NCI-H345 (cell line): ENCODE measurements at regions not wholly inside any gene's neighbourhood (a gene's known extent, or its start where the extent isn't known, plus 50 kb on each side); places are given as distances from the start of the nearest gene placed in this dataset.
"Not testable (repeated sequence)": the region's sequence is repeated elsewhere in the genome, so short reads cannot be mapped to it uniquely, and the experiment has no call there.

Source experiments
- DNase-seq: peaks from one replicate; lab custom pipeline; 2025; lab: John Stamatoyannopoulos, UW

DNA sequence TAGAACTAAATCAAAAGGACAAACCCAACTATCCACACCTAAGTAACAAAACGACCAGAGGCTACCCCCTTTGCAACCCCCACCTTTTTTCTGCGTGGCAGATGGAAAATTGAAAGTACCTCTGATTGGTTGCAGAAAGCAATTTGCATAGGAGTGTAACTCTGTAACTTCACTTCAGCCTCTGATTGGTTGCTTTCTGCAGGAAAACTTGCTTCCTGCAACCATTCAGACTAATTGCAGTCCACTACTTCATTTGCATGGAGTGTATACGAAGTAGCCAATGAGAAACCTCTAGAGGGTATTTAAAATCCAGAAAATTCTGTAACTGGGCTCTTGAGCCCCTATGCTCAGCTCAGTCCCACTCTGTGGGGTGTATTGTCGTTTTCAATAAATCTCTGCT is 129.1 kb upstream of the OLIG3 start:
- no peak for DNase-seq

DNA sequence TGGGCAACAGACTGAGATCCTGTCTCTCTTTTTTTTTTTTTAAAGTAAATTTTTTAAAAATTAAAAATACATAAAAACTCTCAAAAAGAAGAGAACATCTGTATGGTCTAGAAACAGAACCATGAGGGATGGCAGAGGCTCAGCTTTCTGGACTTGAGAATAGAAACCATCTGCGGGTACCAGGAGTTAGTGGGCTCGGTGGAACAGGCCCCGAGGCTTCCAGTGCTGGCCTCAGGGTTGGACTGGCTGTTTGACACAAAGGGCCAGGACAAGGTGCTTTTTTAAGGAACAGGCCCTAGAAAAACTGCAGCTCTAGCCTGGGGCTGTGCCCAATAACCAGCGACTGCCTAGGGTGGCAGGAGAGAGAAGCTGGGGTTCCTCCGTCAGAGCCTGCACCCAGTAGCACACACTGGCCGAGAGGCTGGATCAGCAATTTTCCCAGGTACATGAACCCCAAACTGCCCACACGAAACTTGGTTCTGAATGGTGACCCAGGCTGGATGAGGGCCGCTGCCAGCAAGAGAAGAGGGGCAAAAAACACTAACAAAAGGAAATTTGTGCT is 131.0 kb upstream of the OLIG3 start:
- no peak for DNase-seq

DNA sequence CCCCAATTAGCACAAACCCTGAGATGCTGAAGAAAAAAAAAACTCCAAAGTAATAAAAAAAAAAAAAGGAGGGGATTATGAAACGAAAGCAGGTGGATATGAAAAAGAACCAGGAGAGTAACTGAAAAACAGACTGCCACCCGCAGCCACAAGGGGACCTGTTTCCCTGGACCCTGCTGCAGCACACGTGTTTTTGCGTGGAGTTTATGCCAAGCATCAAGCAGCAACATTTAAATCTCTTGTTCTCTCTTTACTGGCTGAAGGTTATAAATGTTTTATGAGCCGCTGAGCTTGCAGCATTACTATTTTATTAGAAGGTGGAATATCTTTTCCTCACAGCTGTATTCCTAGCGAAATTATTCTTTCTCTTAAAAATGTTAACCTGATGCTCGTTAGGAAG is 131.6 kb upstream of the OLIG3 start:
- no peak for DNase-seq

DNA sequence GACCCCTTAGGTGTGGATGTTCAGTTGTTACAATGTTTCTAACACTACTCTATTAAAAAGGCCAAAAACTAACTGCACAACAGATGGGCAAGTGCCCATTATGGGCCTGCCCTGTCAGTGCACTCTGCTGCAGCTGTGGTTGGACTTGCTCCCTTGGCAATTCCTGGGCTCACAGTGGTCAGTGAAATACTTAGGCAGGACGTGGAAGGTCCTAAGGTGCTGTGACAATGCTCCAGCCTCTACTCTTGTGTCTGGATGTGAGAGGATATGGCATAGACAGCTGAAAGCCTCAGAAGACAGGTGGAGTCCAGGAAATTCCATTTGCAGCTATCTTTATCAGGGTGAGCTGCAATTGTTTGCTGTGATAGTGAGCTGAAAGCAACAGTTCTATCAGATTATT is 136.5 kb upstream of the OLIG3 start:
- no peak for DNase-seq

- no peak for DNase-seq
Observed at GRCh38 chr6:137631323-137631722, 137.1 kb upstream of the OLIG3 start.

- not testable (repeated sequence) for DNase-seq
Observed at GRCh38 chr6:137634177-137634576, 140.0 kb upstream of the OLIG3 start.

DNA sequence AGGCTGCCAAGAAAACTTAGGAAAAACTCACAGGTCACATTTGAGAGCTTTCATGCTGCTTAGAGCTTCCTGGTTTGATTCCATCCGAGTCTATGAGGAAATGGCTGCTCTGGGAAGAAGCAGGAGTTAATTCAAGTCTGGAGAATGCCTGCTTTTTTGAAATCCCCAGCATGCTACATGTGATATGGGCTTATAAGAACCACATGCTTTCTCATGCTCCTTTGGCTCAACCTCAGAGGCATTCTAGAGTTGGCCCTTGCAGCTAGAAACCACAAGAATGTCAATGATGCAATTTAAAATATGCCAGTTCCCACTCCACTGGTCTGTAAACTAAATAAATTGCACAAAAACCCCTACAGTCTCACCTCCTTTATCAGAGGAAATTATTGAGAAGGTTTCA is 142.9 kb upstream of the OLIG3 start:
- no peak for DNase-seq

- no peak for DNase-seq
Observed at GRCh38 chr6:137638926-137639706, 144.9 kb upstream of the OLIG3 start.

DNA sequence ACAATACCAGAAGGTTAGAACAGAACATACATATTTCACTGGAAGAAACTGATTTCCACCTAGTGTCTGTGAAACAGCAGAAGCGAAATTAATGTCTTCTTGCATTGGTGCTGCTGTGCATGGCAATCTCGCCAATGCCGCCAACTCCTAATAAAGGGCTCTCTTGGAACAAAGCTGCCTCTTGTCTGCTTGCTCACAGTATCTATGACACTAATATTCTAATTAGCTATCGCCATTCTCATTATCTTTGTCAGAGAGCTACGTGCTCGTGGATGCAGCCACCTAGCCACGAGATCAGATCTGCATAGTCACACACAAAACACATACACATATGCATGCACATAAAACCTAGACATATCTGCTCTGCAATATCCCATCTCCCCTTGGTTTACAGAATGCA is 145.9 kb upstream of the OLIG3 start:
- DNase-seq, result no peak

- DNase-seq, result peak; percentile 76
Observed at GRCh38 chr6:137641474-137642077, 147.4 kb upstream of the OLIG3 start.

- DNase-seq, result not testable (repeated sequence)
Observed at GRCh38 chr6:137643210-137643609, 149.0 kb upstream of the OLIG3 start.

DNA sequence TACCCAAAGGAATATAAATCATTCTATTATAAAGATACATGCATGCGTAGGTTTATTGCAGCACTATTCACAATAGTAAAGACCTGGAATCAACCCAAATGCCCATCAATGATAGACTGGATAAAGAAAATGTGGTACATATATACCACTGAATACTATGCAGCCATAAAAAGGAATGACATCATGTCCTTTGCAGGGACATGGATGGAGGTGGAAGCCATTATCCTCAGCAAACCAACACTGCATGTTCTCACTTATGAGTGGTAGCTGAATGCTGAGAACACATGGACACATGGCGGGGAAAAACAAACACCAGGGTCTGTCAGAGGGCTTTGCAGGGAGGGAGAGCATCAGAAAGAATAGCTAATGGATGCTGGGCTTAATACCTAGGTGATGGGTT is 149.4 kb upstream of the OLIG3 start:
- DNase-seq, result not testable (repeated sequence)

GRCh38 chr6:137645850-137646249 is 151.7 kb upstream of the OLIG3 start:
- DNase-seq, result no peak

DNA sequence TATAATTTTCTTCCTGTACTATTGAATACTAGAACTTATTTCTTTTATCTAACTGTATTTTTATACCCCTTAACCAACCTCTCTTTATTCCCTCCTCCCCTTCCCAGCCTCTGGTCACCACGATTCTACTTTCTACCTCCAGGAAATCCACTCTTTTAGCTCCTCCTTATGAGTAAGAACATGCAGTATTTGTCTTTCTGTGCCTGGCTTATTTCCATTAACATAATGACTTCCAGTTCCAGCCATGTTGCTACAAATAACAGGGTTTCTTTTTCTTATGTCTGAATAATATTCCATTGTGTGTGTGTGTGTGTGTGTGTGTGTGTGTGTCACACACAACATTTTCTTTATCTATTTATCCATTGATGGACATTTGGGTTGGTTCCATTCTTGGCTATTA is 152.3 kb upstream of the OLIG3 start:
- DNase-seq, result no peak

DNA sequence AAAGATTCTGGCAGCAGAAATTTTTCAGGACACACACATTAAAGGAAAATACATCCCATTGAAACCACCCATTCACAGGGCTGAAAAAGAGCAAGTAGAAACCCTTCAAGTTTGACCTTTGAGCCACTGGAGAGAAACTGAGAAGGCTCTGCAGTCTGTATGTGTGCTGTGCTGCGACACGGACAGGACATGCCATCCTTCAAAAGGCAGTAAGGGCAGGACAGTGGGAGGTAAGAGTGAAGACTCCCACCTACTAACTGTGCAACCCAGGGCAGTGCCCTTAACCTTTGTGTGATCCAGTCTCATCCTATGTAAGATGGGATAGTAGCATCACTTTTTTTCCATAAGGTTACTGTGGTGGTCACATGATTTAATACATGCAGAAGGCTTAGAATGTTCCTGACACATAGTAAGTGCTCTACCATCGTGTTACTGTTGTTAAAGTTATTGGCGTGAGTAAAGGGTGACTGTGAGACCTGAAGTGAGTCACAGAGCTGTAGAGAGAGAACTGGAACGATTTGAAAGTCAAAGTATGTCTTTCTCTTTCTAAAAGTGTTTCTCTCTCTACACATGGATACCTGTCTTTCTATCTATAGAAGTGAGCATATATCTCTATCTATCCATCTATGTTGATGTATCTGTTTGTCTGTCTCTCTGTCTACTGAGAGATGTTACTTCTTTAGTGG is 153.7 kb upstream of the OLIG3 start:
- DNase-seq, result no peak

- no peak for DNase-seq
Observed at GRCh38 chr6:137650720-137651119, 156.5 kb upstream of the OLIG3 start.

GRCh38 chr6:137651178-137651577 is 157.0 kb upstream of the OLIG3 start:
- no peak for DNase-seq

GRCh38 chr6:137651591-137652335 is 157.6 kb upstream of the OLIG3 start:
- no peak for DNase-seq

- DNase-seq, result peak; percentile 62
Observed at GRCh38 chr6:137652961-137653705, 158.9 kb upstream of the OLIG3 start.

- DNase-seq, result no peak
Observed at GRCh38 chr6:137653706-137654059, 159.5 kb upstream of the OLIG3 start.

DNA sequence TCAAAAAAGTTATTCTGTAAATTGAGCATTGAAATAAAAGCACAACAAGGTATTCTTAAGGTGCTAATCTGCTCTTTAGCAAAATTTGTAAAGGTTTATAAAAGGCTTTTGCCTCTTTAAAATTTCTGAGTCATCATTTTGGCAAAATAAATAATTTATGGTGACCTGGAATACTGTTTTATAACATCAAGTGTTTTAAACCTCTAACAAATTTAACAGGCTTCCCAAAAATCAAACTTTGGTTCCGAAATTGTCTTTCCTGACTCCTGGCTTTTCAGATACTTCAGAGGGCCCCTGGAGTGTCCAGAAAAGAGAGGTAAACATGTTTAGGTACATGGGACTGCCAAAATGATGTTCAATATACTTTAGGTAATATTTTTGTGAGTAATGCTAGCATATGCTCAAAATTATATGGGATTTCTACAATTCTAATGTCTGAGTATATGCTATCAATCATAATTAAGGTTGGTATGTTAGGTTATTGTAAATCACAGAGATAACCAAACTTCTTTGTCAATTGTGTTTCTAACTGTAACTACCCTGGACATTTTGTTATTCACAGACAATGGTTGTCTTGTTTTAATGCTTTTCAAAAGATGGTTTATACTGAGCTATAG is 160.3 kb upstream of the OLIG3 start:
- no peak for DNase-seq
